PC-3 (cell line): ENCODE measurements at regions not wholly inside any gene's neighbourhood (a gene's known extent, or its start where the extent isn't known, plus 50 kb on each side); places are given as distances from the start of the nearest gene placed in this dataset.

ENCODE experiments used
- ATAC-seq: fragments of 200-7000 bp; cut with Tn5 transposase; 2 replicates; pipeline ENCODE4 v1.9.1; 2020; ENCODE audit warnings: mild to moderate bottlenecking, moderate library complexity
- BruUV-seq: library from RNA; stranded (reverse); fragments of 400-500 nt; replicated peaks from 2 replicates; lab custom pipeline; 2021; lab: Mats Ljungman, UMichigan
- CTCF ChIA-PET: fragments of 300-600 bp; sonication (Branson Sonifier 250); formaldehyde crosslinking; loops from one replicate; lab custom pipeline; 2022; ENCODE audit warnings: antibody characterized with exemption; lab: Charles Lee
- POLR2A ChIA-PET: fragments of 300-600 bp; sonication (Branson Sonifier 250); formaldehyde crosslinking; loops from one replicate; lab custom pipeline; 2022; ENCODE audit warnings: antibody characterized with exemption; ENCODE audit not compliant: unreplicated experiment; lab: Charles Lee
- DNase-seq: peaks from one replicate; pipeline ENCODE4 v3.0.0-alpha.2; 2015
- H2AFZ ChIP-seq: fragments of 300-600 bp; sonication (generic); 2 replicates; pipeline ENCODE4 v1.6.0; 2016; ENCODE audit warnings: antibody characterized with exemption, low read length
- H3F3A ChIP-seq: fragments of 300-600 bp; sonication (generic); one replicate; pipeline ENCODE4 v1.6.0; 2017; ENCODE audit warnings: antibody characterized with exemption, low read length, control low read depth, mild to moderate bottlenecking; ENCODE audit not compliant: unreplicated experiment
- H3K27ac ChIP-seq: fragments of 300-600 bp; sonication (generic); 2 replicates; pipeline ENCODE4 v1.5.1; 2016; ENCODE audit warnings: mild to moderate bottlenecking, low read length
- H3K27me3 ChIP-seq: fragments of 300-600 bp; sonication (generic); 2 replicates; pipeline ENCODE4 v1.6.1; 2016; ENCODE audit warnings: low read length, mixed read lengths
- H3K36me3 ChIP-seq: fragments of 300-600 bp; sonication (generic); 2 replicates; pipeline ENCODE4 v1.6.1; 2016; ENCODE audit warnings: low read depth, mixed run types, low read length, mixed read lengths
- H3K4me1 ChIP-seq: fragments of 300-600 bp; sonication (generic); 2 replicates; pipeline ENCODE4 v1.5.1; 2016; ENCODE audit warnings: low read length; ENCODE audit not compliant: insufficient read depth
- H3K4me2 ChIP-seq: fragments of 300-600 bp; sonication (generic); 2 replicates; pipeline ENCODE4 v1.6.0; 2016; ENCODE audit warnings: low read length
- H3K4me3 ChIP-seq: fragments of 300-600 bp; sonication (generic); 2 replicates; pipeline ENCODE4 v1.5.1; 2016; ENCODE audit warnings: mild to moderate bottlenecking, low read length, mixed read lengths
- H3K79me2 ChIP-seq: fragments of 300-600 bp; sonication (generic); 2 replicates; pipeline ENCODE4 v1.6.1; 2017; ENCODE audit warnings: low read length, mixed read lengths
- H3K9ac ChIP-seq: fragments of 300-600 bp; sonication (generic); 2 replicates; pipeline ENCODE4 v1.6.0; 2016; ENCODE audit warnings: mild to moderate bottlenecking, low read length
- H3K9me2 ChIP-seq: fragments of 300-600 bp; sonication (generic); replicated peaks from 2 replicates; pipeline ENCODE4 v1.6.1; 2016; ENCODE audit warnings: mixed run types, low read length, mixed read lengths
- H3K9me3 ChIP-seq: fragments of 300-600 bp; sonication (generic); 2 replicates; pipeline ENCODE4 v1.6.1; 2016; ENCODE audit warnings: low read length, mixed read lengths
- H4K20me1 ChIP-seq: fragments of 300-600 bp; sonication (generic); 2 replicates; pipeline ENCODE4 v1.6.1; 2016; ENCODE audit warnings: low read length, mixed read lengths
- CTCF ChIP-seq: fragments of 300-600 bp; sonication (generic); conservative IDR thresholded peaks from 2 replicates; pipeline ENCODE4 v1.5.1; 2017; ENCODE audit warnings: antibody characterized with exemption, low read depth, mild to moderate bottlenecking, low read length
- EZH2 ChIP-seq: fragments of 300-600 bp; sonication (generic); IDR thresholded peaks from one replicate; pipeline ENCODE4 v1.6.1; 2017; ENCODE audit warnings: antibody characterized with exemption, mild to moderate bottlenecking, low read length; ENCODE audit not compliant: unreplicated experiment
- EZH2phosphoT487 ChIP-seq: fragments of 300-600 bp; sonication (generic); IDR thresholded peaks from 2 replicates; pipeline ENCODE4 v1.6.1; 2018; ENCODE audit warnings: mild to moderate bottlenecking, antibody characterized with exemption, low read length, borderline replicate concordance
- intact Hi-C: fragments of 100-400 bp; cut with micrococcal nuclease; formaldehyde crosslinking; loops from 2 replicates; pipeline ENCODE4 v1.9.0; 2023

GRCh38 chr10:120103738-120104560 is 211.4 kb downstream of the SEC23IP start:
- H3K9me3 ChIP-seq: no peaks in the 10 kb centered on the region
- H3K79me2 ChIP-seq: no peaks in the 10 kb centered on the region
- intact Hi-C loops: no loop called here
- ATAC-seq (no peak), DNase-seq (peak; percentile 4)
- H3K27ac ChIP-seq: no peak overlapping the region
- ChIA-PET CTCF (no interaction called here), POLR2A (no interaction called here)
- H4K20me1 ChIP-seq: no peaks in the 10 kb centered on the region
- H2AFZ ChIP-seq: no peak overlapping the region
- H3K9ac ChIP-seq: no peak overlapping the region
- H3K4me3 ChIP-seq: no peak overlapping the region
- H3F3A ChIP-seq: no peaks in the 10 kb centered on the region
- no peak overlapping the region for H3K4me2 ChIP-seq
- H3K27me3 ChIP-seq: peaks cover 60% of the 10 kb centered on the region
- no peak for TF ChIP-seq EZH2phosphoT487
- no TSS peak for BruUV-seq
- H3K36me3 ChIP-seq: no peaks in the 10 kb centered on the region
- no peaks in the 10 kb centered on the region for H3K4me1 ChIP-seq
- H3K9me2 ChIP-seq: no peaks in the 10 kb centered on the region

- no peaks in the 10 kb centered on the region for H3K36me3 ChIP-seq
- H3K9ac ChIP-seq: no peak overlapping the region
- H3K27ac ChIP-seq: no peak overlapping the region
- ATAC-seq (no peak), DNase-seq (no peak)
- H3K4me2 ChIP-seq: no peak overlapping the region
- H3K4me1 ChIP-seq: no peaks in the 10 kb centered on the region
- TF ChIP-seq EZH2 (no peak), CTCF (no peak), EZH2phosphoT487 (no peak)
- no peaks in the 10 kb centered on the region for H3F3A ChIP-seq
- no TSS peak for BruUV-seq
- H3K79me2 ChIP-seq: no peaks in the 10 kb centered on the region
- H3K9me2 ChIP-seq: no peaks in the 10 kb centered on the region
- peaks cover 52% of the 10 kb centered on the region for H3K27me3 ChIP-seq
- ChIA-PET POLR2A (interaction anchor here (0.5 kb wide), 1 partner anchor 104 kb away, joined by 3 read pairs; no protein-coding TSS in a partner anchor), CTCF (no interaction called here)
- H4K20me1 ChIP-seq: no peaks in the 10 kb centered on the region
- no peaks in the 10 kb centered on the region for H3K9me3 ChIP-seq
- intact Hi-C loops: no loop called here
- H2AFZ ChIP-seq: no peak overlapping the region
- no peak overlapping the region for H3K4me3 ChIP-seq
Measured at GRCh38 chr10:120105001-120105400, 212.5 kb downstream of the SEC23IP start.

GRCh38 chr10:120105492-120105891 is 213.0 kb downstream of the SEC23IP start:
- Histone ChIP-seq H3K4me1 (no peaks in the 10 kb centered on the region), H2AFZ (no peak overlapping the region), H3F3A (no peaks in the 10 kb centered on the region), H3K9ac (no peak overlapping the region), H4K20me1 (no peaks in the 10 kb centered on the region), H3K9me2 (no peaks in the 10 kb centered on the region), H3K9me3 (no peaks in the 10 kb centered on the region), H3K27me3 (peaks cover 48% of the 10 kb centered on the region), H3K27ac (no peak overlapping the region), H3K4me3 (no peak overlapping the region), H3K36me3 (no peaks in the 10 kb centered on the region), H3K79me2 (no peaks in the 10 kb centered on the region), H3K4me2 (no peak overlapping the region)
- DNase-seq (no peak), ATAC-seq (no peak)
- BruUV-seq: no TSS peak
- ChIA-PET CTCF (no interaction called here), POLR2A (no interaction called here)
- intact Hi-C loops: no loop called here
- no peak for TF ChIP-seq EZH2
